ENCODE measurements at regions not wholly inside any gene's neighbourhood (a gene's known extent, or its start where the extent isn't known, plus 50 kb on each side); places are given as distances from the start of the nearest gene placed in this dataset.
"Not testable (repeated sequence)": the region's sequence is repeated elsewhere in the genome, so short reads cannot be mapped to it uniquely, and the experiment has no call there.

DNA sequence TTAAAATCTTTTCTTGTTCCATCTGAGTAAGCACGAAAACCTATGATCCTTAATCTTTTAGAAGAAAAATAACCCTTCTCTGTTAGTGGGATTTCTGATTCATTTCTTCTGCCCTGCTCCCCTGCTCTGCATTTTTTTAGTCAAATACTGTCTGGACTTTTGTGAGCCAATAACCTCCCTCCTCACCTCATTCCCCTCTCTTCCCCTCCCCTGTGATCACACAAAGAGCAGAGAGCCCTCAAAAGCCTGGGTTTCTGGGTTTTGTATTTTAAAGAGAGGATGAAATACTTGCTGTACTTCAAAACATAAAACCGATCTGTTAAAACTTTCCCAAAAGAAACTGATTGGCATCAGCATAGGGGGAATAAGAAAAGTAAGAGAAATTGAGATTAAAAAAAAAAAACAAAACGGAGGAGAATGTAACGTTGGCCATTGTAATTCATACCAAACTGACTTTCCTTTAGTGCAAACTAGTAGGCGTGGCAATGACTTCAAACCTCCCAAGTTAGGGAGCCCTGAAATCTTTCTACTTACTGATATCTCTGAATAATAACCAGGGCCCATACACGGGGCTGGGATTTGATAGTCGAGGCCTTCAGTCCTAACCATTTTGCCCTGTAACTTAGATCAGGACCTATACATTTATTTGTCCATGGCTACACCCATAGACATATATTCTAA, 232.9 kb downstream of the TM9SF2 start:
- DNase-seq: no peak

DNA sequence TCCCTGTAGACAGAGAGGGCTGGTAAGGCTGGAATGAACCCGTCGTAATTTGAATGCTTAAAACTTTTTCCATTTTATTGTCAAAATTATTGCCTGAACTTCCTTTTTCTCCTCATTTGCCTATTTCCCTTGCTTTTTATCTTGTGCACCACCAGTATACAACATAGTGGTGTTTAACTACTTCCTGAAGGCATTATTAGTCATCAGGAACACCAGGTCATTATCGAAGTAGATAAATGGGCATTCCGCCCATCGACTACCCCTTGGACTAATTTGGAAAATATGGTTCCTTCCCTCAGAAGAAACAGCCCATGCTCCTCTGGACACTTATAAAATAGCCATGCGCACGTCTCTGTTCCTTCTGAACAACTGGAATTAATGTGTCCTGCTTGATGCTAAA, 232.1 kb downstream of the TM9SF2 start:
- DNase-seq: no peak

DNA sequence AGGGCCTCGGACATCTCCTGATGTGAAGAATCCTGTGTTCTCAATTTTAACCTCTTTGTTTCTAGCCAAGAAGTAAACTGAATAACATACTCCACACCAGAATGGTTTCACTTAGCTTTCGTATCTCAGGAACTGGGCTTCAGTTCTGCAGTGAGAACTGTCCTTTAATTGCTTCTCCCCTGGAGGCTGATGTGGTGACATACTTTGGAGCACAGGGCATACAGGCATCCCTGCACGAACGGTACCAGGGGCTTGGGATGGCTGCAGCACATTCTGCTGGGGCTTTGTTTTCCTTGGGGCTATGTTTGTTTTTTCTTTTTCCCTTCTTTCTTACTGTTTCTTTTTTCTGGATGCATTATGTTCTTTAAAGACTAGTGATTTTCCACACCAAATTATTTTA, 230.5 kb downstream of the TM9SF2 start:
- DNase-seq: no peak

DNA sequence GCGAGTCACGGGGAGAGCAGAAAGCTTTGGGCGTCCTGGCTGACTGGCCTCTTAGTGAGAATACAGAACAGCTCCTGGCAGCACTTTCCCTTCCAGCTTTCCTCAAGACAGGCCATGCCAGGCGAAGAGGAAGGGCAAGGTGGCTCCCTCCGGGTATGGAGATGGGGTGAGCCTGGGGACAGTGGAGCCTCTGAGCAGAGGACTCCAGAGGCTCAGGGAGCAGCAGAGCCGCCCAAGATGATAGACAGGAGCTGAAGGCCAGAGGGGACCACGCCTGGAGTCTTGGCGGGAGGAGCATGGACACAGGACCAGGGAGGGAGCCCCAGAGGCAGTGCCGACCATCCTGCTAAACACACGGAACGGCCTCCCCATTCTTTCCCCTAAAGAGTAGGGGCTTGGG, 229.1 kb downstream of the TM9SF2 start:
- DNase-seq: no peak

DNA sequence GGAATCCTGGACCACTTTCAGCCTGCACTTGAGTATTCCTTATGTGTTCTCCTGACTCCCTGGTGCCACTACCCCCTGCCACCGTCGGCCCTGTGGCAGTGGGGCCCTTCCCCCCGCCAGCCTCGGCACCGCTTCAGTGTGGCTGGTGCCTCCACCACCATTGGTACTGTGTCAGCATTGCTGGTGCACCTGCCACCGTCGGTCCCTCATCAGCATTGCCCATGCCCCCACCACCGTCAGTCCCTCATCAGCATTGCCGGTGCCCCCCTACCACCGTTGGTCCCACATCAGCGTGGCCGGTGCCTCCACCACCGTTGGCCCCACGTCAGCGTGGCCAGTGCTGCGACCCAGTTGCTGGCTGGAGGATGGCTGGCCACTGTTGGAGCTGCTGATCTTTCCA, 228.5 kb downstream of the TM9SF2 start:
- DNase-seq: no peak

DNA sequence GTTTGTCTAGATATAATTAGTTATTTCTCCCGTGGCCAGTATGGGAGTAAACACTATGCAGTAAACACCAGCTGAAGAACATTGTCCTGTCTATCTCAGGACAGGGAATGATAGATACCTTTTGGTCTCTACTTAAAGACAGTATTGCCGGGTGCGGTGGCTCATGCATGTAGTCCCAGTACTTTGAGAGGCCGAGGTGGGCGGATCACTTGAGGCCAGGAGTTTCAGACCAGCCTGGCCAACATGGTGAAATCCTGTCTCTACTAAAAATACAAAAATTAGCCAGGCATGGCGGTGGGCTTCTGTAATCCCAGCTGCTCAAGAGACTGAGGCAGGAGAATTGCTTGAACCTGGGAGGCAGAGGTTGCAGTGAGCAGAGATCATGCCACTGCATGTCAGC, 226.4 kb downstream of the TM9SF2 start:
- DNase-seq: not testable (repeated sequence)

DNA sequence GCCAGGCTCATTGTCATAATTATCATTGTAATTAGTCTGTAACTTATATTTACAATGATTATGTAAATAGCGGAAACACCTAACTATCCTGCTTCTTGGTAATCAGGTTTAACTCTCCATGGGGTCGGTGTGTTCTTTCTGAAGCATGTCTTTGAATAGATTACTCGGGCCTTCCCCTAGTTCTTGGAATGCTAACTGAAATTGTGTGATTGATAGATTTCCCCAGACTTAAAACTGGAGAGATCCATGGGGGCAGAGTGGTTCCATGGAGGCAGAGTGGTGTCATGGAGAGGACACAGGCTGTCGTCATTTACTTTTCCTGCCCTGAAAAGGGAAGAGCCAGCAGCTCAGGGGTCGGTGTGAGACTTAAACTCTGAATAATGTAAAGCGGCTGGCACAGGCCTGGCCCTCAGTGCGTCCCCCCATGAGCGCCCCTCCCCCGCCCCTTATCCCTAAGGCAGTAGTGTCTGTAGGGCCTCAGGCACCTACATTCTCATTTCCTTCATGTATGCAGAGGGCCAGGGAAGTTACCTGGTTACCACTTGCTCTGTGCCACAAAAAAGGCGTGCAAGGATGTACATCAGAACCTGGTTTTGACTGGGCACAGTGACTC, 225.1 kb downstream of the TM9SF2 start:
- DNase-seq: no peak

DNA sequence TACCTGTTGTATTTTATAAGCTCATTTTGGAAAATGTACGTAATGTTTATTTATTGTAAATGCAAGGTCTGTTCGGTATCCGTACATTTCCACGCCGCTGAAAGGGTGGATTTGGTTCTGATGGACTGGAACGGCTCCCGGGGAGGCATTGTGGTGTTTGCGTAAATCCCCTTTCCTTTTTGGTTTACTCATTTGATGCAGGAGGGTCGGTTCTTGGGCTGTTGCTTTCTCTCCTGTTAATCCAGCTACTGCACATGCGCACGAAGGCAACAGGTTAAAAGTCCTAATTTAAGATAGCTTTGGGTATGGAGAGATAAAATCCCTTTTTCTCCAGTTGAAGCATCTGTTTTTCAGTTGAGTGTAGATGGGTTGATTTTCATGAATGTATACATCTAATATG, 224.4 kb downstream of the TM9SF2 start:
- DNase-seq: no peak

DNA sequence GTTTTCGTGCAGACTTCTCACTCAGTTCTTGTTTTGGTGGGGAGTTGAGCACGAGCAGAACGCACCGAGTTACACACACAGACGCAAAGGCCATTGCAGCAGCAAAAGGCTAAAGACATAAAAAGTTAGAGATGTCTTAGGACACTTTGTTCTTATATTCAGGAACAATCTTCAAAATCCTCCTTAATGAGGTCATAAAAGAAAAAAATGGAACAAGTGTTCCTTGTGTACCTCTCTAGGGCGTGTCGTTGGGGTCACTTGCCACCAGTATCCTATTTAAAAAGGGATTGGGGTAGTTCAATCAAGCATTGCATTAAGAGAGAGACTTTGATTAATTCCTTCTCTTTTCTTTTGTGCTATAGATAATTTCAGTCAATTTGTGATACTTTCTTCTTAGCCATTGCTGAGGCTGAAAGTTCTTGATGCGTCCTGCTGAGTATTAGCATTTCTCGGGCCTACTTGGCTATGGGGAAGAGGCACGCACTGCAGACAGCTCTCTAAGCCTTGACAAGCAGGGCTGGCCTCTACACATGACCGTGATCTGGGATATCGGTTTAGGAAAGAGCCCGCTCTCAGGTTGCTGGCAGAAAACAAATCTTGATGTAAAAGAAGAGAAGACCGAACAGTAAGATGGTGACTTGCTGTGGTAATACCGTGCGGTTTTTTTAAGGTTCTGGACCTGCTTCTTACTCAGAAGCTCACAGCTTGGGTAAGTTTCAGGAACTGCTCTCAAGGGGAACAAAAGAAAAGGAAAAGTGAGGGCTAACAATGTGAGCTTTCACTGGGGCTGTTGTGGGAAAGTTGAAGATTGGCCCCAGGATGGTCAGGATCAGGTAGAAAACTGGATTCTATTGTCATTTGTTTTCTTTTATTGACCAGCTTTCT, 223.6 kb downstream of the TM9SF2 start:
- no peak for DNase-seq

DNA sequence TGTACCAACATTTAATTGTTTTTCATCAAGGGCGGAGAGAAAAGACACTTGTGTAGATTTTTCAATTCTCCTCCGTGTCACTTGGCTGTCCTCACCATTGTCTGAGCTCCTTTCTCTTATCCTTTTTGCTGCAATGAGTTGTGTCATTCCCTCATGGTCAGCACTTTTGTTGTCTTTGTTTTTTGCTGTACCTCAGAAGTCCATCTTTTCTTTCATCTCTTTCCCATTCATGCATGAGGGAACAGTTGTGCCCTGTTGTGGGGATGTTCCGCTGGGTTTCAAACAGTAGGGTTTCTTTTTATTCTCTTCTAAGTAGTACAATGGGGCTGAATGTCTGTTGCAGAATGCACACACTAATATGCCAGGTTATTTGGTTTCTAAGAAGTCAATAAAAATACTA, 222.6 kb downstream of the TM9SF2 start:
- no peak for DNase-seq

DNA sequence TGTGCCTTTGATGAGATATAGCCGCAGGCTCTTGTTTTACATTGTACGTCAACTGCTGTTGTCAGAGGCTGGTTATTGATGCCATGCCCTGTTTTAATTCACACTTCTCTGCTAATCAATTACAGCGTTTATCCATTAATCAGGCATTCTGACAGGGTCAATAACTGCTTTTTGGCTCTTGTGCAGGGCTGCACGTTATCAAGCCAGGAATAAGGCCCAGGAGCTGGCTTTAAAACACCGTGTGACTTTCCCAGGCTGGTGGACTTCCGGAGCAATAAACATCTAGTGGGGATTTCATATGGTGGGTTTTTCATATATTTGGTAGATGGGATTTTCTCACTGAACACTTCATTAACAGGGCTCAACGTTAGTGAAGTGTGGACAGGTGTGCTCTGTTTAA, 221.7 kb downstream of the TM9SF2 start:
- DNase-seq: no peak

DNA sequence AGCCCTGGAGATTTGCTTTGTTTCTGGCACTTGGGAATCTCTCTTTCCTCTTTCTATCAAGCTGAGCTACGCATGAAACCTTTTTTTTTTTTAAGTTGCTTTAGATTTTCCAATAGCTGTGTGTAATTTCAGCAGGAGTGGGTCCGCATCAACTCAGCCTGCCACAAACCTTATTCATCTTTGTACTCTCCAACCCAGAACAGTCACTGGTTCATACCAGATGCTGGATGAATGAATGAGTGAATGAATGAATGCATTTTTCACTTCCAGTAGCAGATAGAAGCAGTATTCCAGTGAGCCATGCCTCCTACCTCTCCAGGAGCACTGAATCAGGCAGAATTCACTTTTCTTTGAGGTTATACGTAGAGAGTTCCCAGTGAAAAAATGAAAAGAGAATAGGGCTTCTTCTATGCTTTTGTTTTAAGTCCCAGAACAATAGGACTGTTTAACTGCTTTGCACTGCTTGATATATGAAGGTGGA, 221.1 kb downstream of the TM9SF2 start:
- no peak for DNase-seq

DNA sequence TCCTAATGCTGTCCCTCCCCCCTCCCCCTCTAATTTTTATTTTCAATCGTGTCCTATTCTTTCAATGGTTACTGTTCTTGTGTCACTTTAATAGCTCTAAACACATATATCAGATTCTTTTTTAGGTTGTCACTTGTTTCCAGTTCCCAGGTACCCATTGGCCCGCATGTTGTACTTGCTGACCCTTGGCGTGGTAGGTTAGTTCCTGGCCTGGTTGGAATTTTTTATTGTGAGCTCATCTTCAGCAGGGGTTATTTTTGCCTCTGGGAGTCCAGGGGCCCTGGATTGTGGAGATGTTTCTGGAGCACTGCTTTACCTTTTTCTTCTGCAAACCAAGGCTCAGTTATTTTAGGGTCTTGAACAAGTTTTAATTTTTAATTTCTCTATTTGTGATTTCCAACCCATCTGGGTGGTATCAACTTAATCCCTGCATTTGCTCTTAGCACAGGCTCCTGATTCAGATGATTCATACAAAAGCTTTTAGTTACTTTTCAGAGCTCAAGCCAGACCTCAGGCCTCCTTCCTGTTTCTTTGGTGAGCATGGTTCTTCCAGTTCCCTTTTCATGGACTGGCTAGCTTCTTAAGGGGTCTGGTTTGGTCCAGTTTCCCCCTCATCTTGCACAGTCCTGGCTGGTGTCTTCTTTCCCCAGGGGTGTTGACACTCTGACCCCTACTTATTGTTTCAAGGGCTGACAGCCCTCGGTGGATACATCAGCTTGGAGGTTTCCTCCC, 220.5 kb downstream of the TM9SF2 start:
- no peak for DNase-seq

DNA sequence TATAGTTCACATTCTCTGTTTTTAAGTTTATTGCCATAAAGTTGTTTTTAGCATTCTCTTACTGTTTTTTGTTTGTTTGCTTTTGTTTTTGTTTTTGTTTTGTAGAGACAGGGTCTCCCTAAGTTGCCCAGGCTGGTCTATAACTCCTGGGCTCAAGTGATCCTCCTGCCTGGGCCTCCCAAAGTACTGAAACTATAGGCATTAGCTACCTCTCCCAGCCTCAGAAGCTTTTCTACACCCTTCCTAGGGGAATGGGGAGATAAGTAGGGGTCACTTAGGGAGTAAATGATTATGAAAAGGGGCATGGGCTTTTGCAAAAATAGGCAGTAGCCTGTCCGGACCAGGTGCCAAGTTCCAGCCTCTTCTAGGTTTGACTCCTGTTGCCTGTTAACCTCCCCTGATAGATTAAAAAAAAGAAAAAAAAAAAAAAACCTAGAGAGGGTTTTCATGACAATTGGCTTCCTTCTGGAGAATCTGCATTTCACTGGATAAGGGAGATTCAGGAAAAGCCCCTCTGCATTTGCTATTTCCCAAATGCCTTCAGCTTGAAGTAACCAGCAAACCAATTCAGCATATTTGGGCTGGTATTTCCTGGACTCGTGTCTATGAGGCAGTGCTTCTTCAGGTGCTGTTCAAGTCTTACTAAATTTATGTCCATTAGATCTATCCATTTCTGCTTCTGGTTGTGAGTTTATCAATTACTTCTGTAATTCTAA, 216.8 kb downstream of the TM9SF2 start:
- no peak for DNase-seq

DNA sequence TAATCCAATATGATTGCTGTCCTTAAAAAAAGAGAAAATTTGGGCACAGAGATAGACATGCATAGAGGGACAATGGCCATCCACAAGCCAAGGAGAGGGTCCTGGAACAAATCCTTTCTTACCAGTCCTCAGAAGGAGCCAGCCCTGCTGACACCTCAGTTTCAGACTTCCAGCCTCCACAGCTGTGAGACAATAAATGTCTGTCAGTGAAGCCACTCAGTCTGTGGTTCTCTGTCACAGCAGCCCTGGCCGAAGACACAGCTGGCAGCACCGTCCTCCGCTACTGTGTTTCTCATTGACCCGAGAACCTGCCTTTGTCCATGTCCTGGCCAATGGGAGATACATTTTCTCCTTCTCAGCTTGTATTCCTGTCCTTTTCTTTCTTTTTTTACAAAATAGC, 207.9 kb downstream of the TM9SF2 start:
- DNase-seq: no peak

DNA sequence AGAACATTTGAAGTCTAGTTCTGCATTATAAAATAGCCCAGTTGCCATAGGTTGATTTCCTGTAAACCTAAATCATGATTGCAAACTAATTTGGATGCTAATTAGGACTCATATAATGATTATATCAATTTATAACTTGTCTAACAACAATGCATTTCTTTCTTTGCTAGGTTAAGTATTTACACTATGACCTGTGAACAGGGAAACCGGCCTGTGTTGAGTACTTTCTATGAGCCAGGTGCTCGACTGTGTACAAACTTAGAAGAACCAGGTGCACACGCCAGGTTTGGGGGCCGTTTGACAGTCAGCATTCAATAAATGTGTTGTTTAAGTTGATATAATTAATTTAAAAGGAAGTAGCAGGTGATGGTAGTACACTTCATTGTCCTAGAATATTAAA, 203.1 kb downstream of the TM9SF2 start:
- no peak for DNase-seq

DNA sequence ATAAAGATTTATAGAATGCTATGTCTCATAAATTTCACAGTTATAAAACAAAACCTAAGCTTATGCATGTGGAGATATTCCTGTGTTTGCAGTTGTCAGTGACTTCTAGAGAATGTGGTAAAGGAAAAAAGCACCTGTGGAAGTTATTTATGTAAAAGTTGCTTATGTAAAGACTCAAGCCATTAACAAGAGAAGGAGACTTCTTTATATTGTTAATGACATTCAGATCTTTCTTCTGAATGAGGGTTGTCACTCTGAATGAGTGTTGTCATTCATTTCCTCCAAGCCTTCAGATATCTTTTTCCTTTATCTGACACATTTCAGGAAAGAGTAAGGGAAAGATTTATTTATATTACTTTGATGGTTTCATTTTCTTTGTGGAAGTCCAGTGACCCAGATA, 202.6 kb downstream of the TM9SF2 start:
- no peak for DNase-seq

DNA sequence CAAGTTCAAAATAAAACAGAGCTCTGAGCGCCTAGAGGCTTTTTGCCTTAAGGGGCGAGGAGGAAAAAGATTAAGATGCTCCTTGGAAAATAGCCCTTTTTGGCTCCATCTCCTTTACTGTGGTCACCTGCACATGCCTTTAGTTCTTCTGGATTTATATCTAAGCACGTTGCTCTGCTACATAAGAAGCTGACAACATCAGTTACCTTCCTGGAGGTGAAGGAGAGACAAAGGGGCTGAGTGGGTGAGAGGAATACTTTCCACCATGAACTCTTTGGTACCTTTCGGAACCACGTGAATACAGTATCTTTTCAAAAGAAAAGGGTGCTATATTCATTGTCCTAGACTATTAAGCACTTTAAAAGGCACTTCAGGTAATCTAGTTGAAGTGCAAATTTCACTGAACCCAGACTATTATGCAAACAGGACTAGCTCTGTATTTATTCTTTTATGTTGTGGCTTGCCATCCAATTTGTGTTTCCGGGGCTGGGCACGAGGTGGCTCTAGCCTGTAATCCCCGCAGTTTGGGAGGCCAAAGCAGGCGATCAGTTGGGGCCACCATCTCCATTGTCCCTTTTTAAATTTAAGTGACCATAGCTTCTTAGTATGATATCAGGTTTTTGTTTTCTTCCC, 201.5 kb downstream of the TM9SF2 start:
- no peak for DNase-seq

DNA sequence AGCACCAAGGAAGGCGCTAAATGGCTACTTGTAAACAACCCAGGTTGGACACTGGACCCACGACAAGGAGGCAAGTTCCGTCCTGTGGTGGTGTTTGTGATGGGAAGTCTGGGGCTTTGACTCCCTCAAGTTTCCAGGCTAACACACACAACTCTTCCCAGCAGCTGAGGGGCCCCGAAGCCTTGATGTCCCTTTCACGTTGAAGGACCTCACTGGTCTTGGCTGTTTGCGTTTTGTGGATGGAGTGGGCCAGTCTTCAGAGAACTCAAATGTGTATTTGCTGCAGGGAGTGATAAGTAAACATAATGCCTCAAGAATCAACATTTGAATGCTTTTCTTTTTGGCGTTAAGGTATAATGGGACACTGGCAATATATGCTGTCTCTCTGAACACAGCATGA, 199.2 kb downstream of the TM9SF2 start:
- no peak for DNase-seq

DNA sequence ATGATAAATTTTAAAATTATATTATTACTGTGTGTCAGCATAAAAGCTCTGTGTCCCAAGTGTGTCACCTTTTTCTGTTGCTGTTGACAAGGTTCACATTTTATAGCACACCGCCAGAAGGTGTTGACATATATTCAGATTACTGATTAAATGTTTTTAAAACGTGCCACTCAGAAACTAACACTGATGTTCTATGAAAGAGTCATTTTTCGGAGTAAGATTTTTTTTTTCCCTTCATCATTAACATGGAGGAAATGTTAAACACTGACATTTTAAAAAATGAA, 197.5 kb downstream of the TM9SF2 start:
- DNase-seq: no peak

DNA sequence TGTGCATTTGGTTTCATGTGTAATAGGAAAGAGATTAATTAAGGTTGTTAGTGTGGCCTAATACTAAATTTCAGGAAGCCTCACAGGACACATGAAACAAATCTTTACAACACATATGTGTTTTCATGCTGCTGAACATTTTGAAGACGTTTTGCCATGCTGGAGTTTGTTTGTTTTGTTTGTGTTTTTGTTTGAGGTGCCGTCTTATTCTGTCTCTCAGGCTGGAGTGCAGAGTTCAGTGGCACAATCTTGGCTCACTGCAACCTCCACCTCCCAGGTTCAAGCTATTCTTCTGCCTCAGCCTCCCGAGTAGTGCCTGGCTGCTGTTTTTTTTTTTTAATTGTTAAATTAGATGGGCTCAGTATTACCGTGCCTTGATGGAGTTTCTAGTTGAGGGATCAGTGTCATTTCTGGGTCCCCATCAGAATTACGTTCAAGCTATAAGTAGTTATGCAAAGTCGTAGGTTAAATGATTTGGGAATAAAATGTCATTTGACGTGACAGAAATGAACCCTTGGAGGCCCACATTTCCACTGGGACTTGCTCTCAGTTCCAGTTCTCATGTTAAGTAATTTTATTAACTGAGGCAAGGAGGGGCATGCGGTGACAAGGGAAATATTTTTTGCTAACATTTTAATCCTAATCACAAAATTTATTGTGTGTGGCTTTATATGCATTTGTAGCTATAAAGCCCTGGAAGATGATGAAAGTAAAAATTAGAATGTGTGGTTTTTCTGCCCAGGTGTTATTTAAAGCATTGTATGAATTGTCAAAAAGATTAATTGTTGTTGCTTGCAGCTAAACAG, 196.9 kb downstream of the TM9SF2 start:
- no peak for DNase-seq

All from effector CD4-positive, alpha-beta T cell (primary cell).